MG63 (cell line): ENCODE measurements at regions not wholly inside any gene's neighbourhood (a gene's known extent, or its start where the extent isn't known, plus 50 kb on each side); places are given as distances from the start of the nearest gene placed in this dataset.

Experiments used
- DNase-seq: peaks from one replicate; pipeline ENCODE4 v3.0.0-alpha.2; 2020
- H3K27me3 ChIP-seq: fragments of 250-450 bp; sonication (Bioruptor Pico); 2 replicates; pipeline ENCODE4 v1.5.1; 2020; ENCODE audit warnings: mild to moderate bottlenecking, moderate library complexity
- H3K36me3 ChIP-seq: fragments of 250-450 bp; sonication (Bioruptor Pico); 2 replicates; pipeline ENCODE4 v1.5.1; 2020; ENCODE audit warnings: mild to moderate bottlenecking, moderate library complexity
- H3K4me3 ChIP-seq: fragments of 250-450 bp; sonication (Bioruptor Pico); 2 replicates; pipeline ENCODE4 v1.5.1; 2020; ENCODE audit warnings: mild to moderate bottlenecking, moderate library complexity
- H3K9me3 ChIP-seq: fragments of 250-450 bp; sonication (Bioruptor Pico); 2 replicates; pipeline ENCODE4 v1.5.1; 2020; ENCODE audit warnings: mild to moderate bottlenecking, moderate library complexity

DNA sequence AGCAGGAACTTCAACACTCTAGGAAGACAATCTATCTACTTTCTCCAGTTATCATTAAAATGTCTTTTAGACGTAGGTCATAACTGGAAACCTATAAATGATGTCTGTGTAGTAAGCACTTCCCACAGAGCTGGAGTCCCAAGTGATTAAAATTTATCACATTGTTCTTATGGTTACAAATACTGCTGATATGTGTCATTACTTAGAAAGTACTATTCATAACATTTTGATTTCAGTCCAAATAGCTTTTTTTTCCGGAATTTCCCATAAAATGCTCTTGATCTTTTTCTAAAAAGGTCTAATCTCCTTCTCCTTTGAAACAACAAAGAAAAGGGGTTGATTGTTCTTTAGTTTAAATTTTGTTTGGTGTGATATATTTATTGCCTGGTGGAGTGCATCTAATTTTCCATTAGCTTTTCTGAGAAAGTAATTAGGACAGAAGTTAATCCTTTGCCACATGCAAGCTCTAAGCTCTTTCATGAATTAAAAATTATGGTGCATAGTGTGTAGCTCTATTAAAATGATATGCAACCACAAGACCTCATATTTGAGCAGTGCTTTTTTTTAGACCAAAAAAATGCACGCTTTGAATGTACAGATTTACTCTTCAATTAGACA is 132.7 kb upstream of the TCF21 start:
- Histone ChIP-seq H3K9me3 (no peaks in the 10 kb centered on the region), H3K27me3 (no peaks in the 10 kb centered on the region), H3K36me3 (peaks cover 4% of the 10 kb centered on the region; the same call in 1 of the 2 replicates), H3K4me3 (no peak overlapping the region)
- DNase-seq = no peak

- H3K9me3 ChIP-seq = no peaks in the 10 kb centered on the region
- no peaks in the 10 kb centered on the region for H3K27me3 ChIP-seq
- DNase-seq = no peak
- H3K4me3 ChIP-seq = no peak overlapping the region
- H3K36me3 ChIP-seq = peaks cover 4% of the 10 kb centered on the region; the same call in 1 of the 2 replicates
These were observed 131.6 kb upstream of the TCF21 start for GRCh38 chr6:133757335-133757734.

- Histone ChIP-seq H3K36me3 (peaks cover 4% of the 10 kb centered on the region; the same call in 1 of the 2 replicates), H3K4me3 (no peak overlapping the region), H3K27me3 (no peaks in the 10 kb centered on the region), H3K9me3 (no peaks in the 10 kb centered on the region)
- no peak for DNase-seq
These were observed 130.0 kb upstream of the TCF21 start for GRCh38 chr6:133758815-133759335.

GRCh38 chr6:133759524-133759923 is 129.4 kb upstream of the TCF21 start:
- Histone ChIP-seq H3K9me3 (no peaks in the 10 kb centered on the region), H3K27me3 (no peaks in the 10 kb centered on the region), H3K36me3 (peaks cover 4% of the 10 kb centered on the region; the same call in 1 of the 2 replicates), H3K4me3 (no peak overlapping the region)
- no peak for DNase-seq

GRCh38 chr6:133761706-133762105 is 127.2 kb upstream of the TCF21 start:
- no peaks in the 10 kb centered on the region for H3K9me3 ChIP-seq
- no peak overlapping the region for H3K4me3 ChIP-seq
- H3K36me3 ChIP-seq = peaks cover 4% of the 10 kb centered on the region; the same call in 1 of the 2 replicates
- DNase-seq = no peak
- no peaks in the 10 kb centered on the region for H3K27me3 ChIP-seq

DNA sequence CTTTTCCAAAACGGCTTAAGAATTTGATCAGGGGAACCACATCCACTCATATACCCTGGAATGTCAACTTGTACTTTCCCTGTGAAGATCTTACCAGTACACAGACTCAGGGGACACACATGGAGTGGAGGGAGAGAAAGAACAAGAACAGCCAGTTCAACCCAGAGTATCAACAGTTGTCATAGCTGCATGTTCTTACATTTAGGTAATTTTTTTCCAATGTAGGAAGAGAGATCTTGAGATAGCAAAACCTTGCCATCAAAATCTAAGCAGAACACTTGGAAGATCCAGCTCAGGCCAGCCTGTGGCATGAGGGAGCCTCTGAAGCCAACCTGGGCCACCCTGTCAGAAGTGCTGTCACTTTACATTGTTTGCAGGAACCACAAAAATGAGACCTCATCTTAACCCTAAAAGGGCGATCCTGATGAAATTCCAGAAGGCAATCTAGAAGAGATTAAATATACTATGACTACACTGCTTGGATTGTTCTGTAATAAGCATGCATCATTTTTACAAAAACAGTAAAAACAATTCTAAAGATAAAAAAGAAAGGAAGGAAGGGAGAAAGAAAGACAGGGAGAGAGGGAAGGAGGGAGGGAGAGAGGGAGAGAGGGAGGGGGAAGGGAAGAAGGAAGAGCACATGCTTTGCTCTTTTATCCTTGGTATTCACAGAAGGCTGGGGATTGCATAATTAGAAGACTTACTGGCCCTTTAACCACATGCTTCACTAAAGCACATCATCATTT is 124.7 kb upstream of the TCF21 start:
- DNase-seq = peak; percentile 31
- Histone ChIP-seq H3K4me3 (no peak overlapping the region), H3K36me3 (peaks cover 4% of the 10 kb centered on the region; the same call in 1 of the 2 replicates), H3K9me3 (no peaks in the 10 kb centered on the region), H3K27me3 (no peaks in the 10 kb centered on the region)

GRCh38 chr6:133764754-133765208 is 124.1 kb upstream of the TCF21 start:
- DNase-seq = no peak
- H3K9me3 ChIP-seq = no peaks in the 10 kb centered on the region
- H3K4me3 ChIP-seq = no peak overlapping the region
- H3K36me3 ChIP-seq = peaks cover 2% of the 10 kb centered on the region; the same call in 1 of the 2 replicates
- no peaks in the 10 kb centered on the region for H3K27me3 ChIP-seq

DNA sequence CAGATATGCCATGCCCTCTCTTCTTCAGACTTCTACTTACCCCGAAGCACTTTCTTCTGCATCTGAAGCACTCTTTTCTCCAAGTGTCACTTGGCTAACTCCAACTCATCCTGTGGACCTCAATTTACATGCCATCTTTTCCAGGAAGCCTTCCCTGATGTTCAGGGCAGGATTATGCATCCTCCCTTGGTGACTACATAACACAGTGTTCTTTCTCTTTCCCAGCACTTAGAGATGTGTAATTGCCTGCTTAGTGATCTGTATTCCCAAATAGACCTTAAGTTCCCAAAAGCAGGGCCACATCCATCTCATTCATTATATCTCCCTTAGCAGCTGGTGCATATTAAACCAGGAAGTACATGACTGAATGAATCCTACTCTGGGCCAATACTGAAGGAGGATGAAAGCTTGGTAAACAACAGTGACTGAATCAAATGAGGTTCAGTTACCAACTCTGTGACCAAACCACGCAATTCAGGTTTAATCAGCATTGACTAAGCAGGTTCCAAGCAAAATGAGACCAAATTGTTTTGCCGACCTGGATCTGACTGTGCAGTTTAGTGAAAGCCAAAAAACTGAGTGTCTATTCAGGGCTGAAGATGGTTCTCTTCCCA is 121.4 kb upstream of the TCF21 start:
- H3K4me3 ChIP-seq = no peak overlapping the region
- DNase-seq = no peak
- H3K27me3 ChIP-seq = no peaks in the 10 kb centered on the region
- H3K9me3 ChIP-seq = no peaks in the 10 kb centered on the region; the same call in 1 of the 2 replicates
- H3K36me3 ChIP-seq = peaks cover 2% of the 10 kb centered on the region; the same call in 1 of the 2 replicates

DNA sequence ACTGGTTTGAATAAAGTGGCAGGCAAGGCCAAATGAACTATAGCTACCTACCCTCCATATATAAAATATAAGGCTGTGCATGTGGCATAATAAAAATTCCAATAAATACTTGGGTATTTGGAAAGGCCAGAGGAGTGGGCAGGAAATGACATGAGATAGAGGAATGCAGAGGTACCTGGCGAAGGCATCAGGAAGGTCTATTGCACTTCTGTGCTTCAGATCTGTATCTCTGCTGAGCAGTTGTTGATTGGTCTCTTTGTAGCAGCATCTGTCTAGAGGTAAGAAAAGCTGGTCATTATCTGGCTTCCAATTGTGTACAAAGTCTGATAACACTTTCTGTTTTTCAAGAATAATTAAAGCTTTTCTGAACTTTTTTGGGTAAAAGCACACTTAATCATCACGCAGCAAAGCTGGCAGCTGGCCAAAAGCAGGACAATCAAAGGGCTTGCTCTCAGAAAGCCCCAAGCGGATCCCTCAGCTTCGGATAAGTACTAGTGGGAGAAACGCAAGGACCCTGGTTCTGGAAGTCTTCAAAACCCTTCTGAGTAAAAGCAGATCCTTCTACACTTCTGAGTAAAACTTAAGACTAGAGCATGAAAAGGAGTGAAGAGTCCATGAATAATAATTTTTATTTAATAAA is 120.1 kb upstream of the TCF21 start:
- no peaks in the 10 kb centered on the region for H3K27me3 ChIP-seq
- DNase-seq = no peak

GRCh38 chr6:133769463-133769862 is 119.5 kb upstream of the TCF21 start:
- DNase-seq = no peak
- Histone ChIP-seq H3K9me3 (peaks cover 6% of the 10 kb centered on the region; the same call in 1 of the 2 replicates), H3K4me3 (no peak overlapping the region)

More for the DNA sequence above, 120.1 kb upstream of the TCF21 start:
- Histone ChIP-seq H3K9me3 (peaks cover 1% of the 10 kb centered on the region; the same call in 1 of the 2 replicates), H3K4me3 (no peak overlapping the region), H3K36me3 (peaks cover 2% of the 10 kb centered on the region)

DNA sequence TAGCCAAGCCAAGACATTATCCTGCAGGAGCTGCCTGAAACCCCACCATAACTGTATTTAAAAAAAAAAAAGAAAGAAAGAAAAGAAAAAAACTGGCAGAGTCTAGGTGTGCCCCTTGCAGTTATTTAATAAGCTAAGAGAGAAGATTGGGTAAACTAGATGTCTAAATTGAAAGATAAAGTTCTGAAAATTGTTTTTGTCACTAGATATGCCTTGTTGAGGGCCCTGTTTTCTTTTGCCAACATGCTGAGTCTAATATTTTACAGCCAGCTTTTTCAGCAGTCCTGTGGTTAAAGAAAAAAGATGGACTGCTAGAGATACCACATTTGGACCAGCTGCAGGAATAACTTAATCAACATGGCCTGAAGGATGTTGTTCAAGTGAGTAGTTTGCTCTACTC is 116.3 kb upstream of the TCF21 start:
- H3K9me3 ChIP-seq = peaks cover 6% of the 10 kb centered on the region; the same call in 1 of the 2 replicates
- H3K27me3 ChIP-seq = no peaks in the 10 kb centered on the region
- H3K4me3 ChIP-seq = no peak overlapping the region
- peaks cover 6% of the 10 kb centered on the region for H3K36me3 ChIP-seq
- no peak for DNase-seq

More at GRCh38 chr6:133769463-133769862, 119.5 kb upstream of the TCF21 start:
- Histone ChIP-seq H3K36me3 (peaks cover 7% of the 10 kb centered on the region), H3K27me3 (no peaks in the 10 kb centered on the region)

DNA sequence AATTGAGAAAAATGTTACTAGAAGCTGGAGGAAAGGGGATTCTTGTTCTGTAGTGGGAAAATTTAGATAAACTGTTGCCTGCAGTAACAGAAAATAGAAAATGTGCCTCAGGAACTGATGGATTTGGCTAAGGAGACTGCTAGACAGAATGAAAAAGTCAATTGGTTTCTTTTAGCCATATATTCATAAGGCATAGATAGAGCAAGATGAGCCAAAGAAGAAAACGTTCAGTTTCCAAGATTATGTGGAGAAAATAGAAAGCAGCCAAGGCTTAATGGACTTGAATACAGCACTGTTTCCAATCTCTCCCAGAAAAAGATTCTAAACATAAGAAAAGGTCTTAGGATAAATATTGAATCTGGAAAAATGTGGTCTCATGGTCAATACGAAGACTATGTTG is 115.1 kb upstream of the TCF21 start:
- peaks cover 6% of the 10 kb centered on the region for H3K36me3 ChIP-seq
- H3K4me3 ChIP-seq = no peak overlapping the region
- no peaks in the 10 kb centered on the region for H3K27me3 ChIP-seq
- DNase-seq = no peak
- peaks cover 6% of the 10 kb centered on the region; the same call in 1 of the 2 replicates for H3K9me3 ChIP-seq

GRCh38 chr6:133774356-133774755 is 114.6 kb upstream of the TCF21 start:
- Histone ChIP-seq H3K9me3 (peaks cover 6% of the 10 kb centered on the region; the same call in 1 of the 2 replicates), H3K4me3 (no peak overlapping the region), H3K36me3 (peaks cover 6% of the 10 kb centered on the region), H3K27me3 (no peaks in the 10 kb centered on the region)
- peak; percentile 19 for DNase-seq

DNA sequence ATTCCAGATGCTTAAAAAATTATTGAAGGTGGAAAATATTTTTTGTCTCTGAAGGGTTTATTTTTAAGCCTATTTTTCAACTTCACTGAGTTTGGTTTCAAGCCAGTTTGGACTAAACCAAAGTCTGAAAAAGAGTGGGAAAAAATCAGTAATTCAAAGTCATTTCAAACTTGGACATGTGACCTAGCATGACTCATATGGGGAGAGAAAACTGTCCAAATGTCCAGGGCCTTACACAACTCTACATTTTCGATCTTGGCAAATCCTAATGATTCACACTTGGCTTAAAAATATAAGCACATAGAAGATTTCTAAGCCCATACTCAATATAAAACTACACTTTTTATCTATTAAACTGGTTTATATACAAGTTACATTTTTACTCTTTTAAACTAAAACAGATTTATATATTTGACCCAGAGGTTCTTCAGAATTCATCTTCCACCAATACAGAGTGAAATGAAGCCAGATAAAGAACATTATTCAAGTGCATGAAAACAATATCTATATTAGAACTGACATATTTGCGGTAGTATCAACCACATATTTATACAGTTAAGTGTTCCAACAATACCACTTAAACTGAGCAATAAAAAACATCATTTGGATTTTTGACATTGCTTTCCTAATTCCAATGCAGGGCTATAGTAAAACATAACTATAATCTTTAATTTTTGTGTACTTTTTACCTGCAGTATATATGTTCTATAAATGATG is 110.3 kb upstream of the TCF21 start:
- Histone ChIP-seq H3K4me3 (no peak overlapping the region), H3K27me3 (no peaks in the 10 kb centered on the region), H3K36me3 (peaks cover 6% of the 10 kb centered on the region), H3K9me3 (peaks cover 6% of the 10 kb centered on the region; the same call in 1 of the 2 replicates)
- peak; percentile 32 for DNase-seq

DNA sequence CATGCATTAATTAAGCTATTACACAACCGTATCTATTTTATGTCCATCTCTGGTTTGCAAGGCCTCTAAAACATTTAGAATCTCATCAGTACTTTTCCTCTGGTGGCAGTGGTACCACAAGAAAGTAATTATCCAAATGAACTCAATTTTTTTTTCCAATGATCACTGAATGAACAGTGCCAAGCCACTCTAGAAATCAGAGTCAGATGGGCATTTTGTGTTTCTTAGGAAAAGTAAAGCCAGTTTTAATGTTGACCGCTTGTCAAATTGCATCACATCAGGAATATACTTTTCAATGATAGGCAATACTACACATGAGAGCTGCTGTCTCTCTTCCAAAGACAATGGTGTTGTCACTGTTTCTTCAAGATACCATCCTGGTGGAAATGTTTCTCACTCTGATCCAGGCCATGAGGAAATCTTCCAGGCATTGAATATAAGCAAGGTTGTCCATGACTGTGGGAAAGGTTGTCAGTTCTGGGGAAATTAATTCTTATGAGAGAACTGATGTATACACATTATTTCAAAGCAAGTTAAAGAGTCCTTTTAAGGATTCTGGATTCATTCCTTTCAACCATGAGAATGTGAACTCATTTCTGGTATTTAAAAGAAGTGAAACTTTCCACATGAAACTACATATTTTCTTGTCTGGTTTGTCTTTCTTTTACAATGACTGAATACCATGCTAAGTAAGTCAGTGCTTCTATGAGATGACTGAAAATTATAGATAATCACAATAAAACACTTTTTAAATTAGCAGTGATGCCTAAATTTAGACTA is 108.8 kb upstream of the TCF21 start:
- H3K36me3 ChIP-seq = no peaks in the 10 kb centered on the region
- DNase-seq = no peak
- H3K4me3 ChIP-seq = no peak overlapping the region
- no peaks in the 10 kb centered on the region for H3K9me3 ChIP-seq
- no peaks in the 10 kb centered on the region for H3K27me3 ChIP-seq
